ENCODE measurements at regions not wholly inside any gene's neighbourhood (a gene's known extent, or its start where the extent isn't known, plus 50 kb on each side); places are given as distances from the start of the nearest gene placed in this dataset.

GRCh38 chr5:79868163-79868670 lies 122.8 kb downstream of the MTX3 start:
- H3K4me1 Mint-ChIP-seq, result no peaks in the 10 kb centered on the region
- DNase-seq (ENCODE audit: low read depth, low spot score), result no peak
- H3K4me3 Mint-ChIP-seq, result no peak overlapping the region
- TF ChIP-seq CTCF (conservative IDR thresholded peaks at IDR 0.05), result no peak
- no peaks in the 10 kb centered on the region for H3K36me3 Mint-ChIP-seq (ENCODE audit: low read depth)
- H3K27ac Mint-ChIP-seq (ENCODE audit: unreplicated experiment), result no peak overlapping the region
- peaks cover under 1% of the 10 kb centered on the region for H3K27me3 Mint-ChIP-seq (ENCODE audit: low read depth)
- H3K9me3 Mint-ChIP-seq, result no peaks in the 10 kb centered on the region

DNA sequence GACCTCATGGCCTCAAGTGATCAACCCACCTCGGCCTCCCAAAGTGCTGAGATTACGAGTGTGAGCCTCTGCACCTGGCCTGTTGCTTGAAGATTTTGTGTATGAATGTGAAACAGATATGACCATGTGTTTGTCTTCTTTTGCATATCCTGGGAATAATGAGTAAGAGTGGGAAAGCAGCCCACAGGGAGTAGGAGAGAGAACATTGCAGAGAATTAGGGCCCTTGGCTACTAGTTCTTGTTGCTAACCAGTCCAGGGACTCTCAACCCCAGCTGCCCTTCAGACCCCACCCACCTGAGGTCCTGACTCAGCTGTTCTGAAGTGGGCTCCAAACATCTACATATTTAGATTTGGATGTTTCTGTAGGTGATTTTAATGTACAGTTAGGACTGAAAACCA lies 125.5 kb downstream of the MTX3 start:
- TF ChIP-seq CTCF (conservative IDR thresholded peaks at IDR 0.05), result no peak
- H3K36me3 Mint-ChIP-seq (ENCODE audit: low read depth), result no peaks in the 10 kb centered on the region
- no peak overlapping the region for H3K27ac Mint-ChIP-seq (ENCODE audit: unreplicated experiment)

GRCh38 chr5:79864364-79864763 lies 126.7 kb downstream of the MTX3 start:
- no peaks in the 10 kb centered on the region for H3K36me3 Mint-ChIP-seq (ENCODE audit: low read depth)
- H3K9me3 Mint-ChIP-seq, result no peaks in the 10 kb centered on the region
- H3K27ac Mint-ChIP-seq (ENCODE audit: unreplicated experiment), result no peak overlapping the region
- H3K4me1 Mint-ChIP-seq, result no peaks in the 10 kb centered on the region
- no peak for DNase-seq (ENCODE audit: low read depth, low spot score)
- peaks cover 17% of the 10 kb centered on the region for H3K27me3 Mint-ChIP-seq (ENCODE audit: low read depth)
- TF ChIP-seq CTCF (conservative IDR thresholded peaks at IDR 0.05), result no peak
- no peak overlapping the region for H3K4me3 Mint-ChIP-seq

More for the DNA sequence above, 125.5 kb downstream of the MTX3 start:
- Mint-ChIP-seq H3K27me3 (ENCODE audit: low read depth) (peaks cover 8% of the 10 kb centered on the region), H3K9me3 (no peaks in the 10 kb centered on the region), H3K4me1 (no peaks in the 10 kb centered on the region), H3K4me3 (no peak overlapping the region)
- DNase-seq (ENCODE audit: low read depth, low spot score), result no peak

- DNase-seq (ENCODE audit: low read depth, low spot score), result no peak
These were observed 131.5 kb downstream of the MTX3 start for GRCh38 chr5:79859588-79859987.

GRCh38 chr5:79858410-79858723 lies 132.7 kb downstream of the MTX3 start:
- peak; percentile 31 for TF ChIP-seq CTCF (conservative IDR thresholded peaks at IDR 0.05)
- H3K9me3 Mint-ChIP-seq, result no peaks in the 10 kb centered on the region
- no peak overlapping the region for H3K27ac Mint-ChIP-seq (ENCODE audit: unreplicated experiment)
- DNase-seq (ENCODE audit: low read depth, low spot score), result no peak
- no peaks in the 10 kb centered on the region for H3K4me1 Mint-ChIP-seq
- no peaks in the 10 kb centered on the region for H3K36me3 Mint-ChIP-seq (ENCODE audit: low read depth)
- H3K27me3 Mint-ChIP-seq (ENCODE audit: low read depth), result peaks cover 27% of the 10 kb centered on the region
- H3K4me3 Mint-ChIP-seq, result no peak overlapping the region

More at GRCh38 chr5:79859588-79859987, 131.5 kb downstream of the MTX3 start:
- H3K27me3 Mint-ChIP-seq (ENCODE audit: low read depth), result peaks cover 27% of the 10 kb centered on the region
- H3K4me1 Mint-ChIP-seq, result no peaks in the 10 kb centered on the region
- no peaks in the 10 kb centered on the region for H3K36me3 Mint-ChIP-seq (ENCODE audit: low read depth)
- H3K4me3 Mint-ChIP-seq, result no peak overlapping the region
- TF ChIP-seq CTCF (conservative IDR thresholded peaks at IDR 0.05), result no peak
- H3K27ac Mint-ChIP-seq (ENCODE audit: unreplicated experiment), result no peak overlapping the region
- H3K9me3 Mint-ChIP-seq, result no peaks in the 10 kb centered on the region

Data from neural crest cell (in vitro differentiated cells).